Kidney epithelial cell (primary cell): ENCODE measurements at regions not wholly inside any gene's neighbourhood (a gene's known extent, or its start where the extent isn't known, plus 50 kb on each side); places are given as distances from the start of the nearest gene placed in this dataset.
A peak's percentile ranks its signal among the peaks of the same experiment; 100 is the strongest.

Experiments
- DNase-seq: peaks from one replicate; pipeline ENCODE4 v3.0.0-alpha.2; 2010; ENCODE audit warnings: low read depth
- H3K27me3 ChIP-seq: 2 replicates; pipeline ENCODE4 v1.6.0; 2011; ENCODE audit warnings: low read length; ENCODE audit not compliant: control insufficient read depth, insufficient read depth
- H3K36me3 ChIP-seq: 2 replicates; pipeline ENCODE4 v1.5.1; 2011; ENCODE audit warnings: low read length; ENCODE audit not compliant: control insufficient read depth, insufficient read depth
- H3K4me3 ChIP-seq: 2 replicates; pipeline ENCODE4 v1.5.1; 2011; ENCODE audit warnings: low read depth, mild to moderate bottlenecking, control low read depth, low read length
- TF ChIP-seq, protein P1 (sequence below): IDR thresholded peaks from 2 replicates; pipeline ENCODE4 v1.5.1; 2011; ENCODE audit warnings: mild to moderate bottlenecking, moderate library complexity, low read length, control low read depth, inconsistent platforms; ENCODE audit not compliant: insufficient read depth, poor library complexity, severe bottlenecking

DNA sequence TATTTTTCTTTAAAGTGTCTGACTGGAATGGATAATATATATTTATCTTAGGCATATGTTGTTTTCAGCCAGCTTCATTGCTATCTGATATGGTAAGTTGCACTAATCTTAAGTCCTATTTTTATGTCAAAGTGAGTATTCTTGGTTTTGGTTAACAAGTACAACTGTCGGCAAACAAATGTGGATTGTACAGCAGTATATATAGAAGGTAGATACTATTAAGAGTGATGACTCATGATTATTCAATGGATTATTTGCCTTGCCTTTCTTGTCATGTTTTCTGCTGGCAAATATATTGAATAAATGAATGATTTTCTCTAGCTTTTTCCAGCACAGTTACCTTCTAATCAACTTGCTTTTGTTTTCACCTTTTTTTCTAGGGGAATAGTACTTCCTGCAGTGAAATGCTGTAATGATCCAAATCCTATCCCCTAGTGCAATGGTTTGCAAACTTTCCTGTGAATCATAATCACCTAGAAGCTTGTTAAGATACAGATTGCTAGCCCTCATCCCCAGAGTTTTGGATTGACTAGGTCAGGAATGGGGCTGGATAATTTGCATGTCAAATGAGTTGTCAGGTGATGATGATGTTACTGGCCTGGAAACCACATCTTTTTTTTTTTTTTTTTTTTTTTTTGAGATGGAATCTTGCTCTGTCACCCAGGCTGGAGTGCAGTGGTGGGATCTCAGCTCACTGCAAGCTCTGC lies 60.8 kb upstream of the ARRDC3 start:
- Histone ChIP-seq H3K27me3 (no peaks in the 10 kb centered on the region), H3K36me3 (no peaks in the 10 kb centered on the region), H3K4me3 (no peak overlapping the region)
- DNase-seq: no peak
- TF ChIP-seq, protein P1, sequence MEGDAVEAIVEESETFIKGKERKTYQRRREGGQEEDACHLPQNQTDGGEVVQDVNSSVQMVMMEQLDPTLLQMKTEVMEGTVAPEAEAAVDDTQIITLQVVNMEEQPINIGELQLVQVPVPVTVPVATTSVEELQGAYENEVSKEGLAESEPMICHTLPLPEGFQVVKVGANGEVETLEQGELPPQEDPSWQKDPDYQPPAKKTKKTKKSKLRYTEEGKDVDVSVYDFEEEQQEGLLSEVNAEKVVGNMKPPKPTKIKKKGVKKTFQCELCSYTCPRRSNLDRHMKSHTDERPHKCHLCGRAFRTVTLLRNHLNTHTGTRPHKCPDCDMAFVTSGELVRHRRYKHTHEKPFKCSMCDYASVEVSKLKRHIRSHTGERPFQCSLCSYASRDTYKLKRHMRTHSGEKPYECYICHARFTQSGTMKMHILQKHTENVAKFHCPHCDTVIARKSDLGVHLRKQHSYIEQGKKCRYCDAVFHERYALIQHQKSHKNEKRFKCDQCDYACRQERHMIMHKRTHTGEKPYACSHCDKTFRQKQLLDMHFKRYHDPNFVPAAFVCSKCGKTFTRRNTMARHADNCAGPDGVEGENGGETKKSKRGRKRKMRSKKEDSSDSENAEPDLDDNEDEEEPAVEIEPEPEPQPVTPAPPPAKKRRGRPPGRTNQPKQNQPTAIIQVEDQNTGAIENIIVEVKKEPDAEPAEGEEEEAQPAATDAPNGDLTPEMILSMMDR: no peak

GRCh38 chr5:91443023-91443422 lies 59.9 kb upstream of the ARRDC3 start:
- H3K36me3 ChIP-seq: no peaks in the 10 kb centered on the region
- TF ChIP-seq, protein P1: no peak
- no peaks in the 10 kb centered on the region for H3K27me3 ChIP-seq
- peak; percentile 5 for DNase-seq
- H3K4me3 ChIP-seq: no peak overlapping the region

DNA sequence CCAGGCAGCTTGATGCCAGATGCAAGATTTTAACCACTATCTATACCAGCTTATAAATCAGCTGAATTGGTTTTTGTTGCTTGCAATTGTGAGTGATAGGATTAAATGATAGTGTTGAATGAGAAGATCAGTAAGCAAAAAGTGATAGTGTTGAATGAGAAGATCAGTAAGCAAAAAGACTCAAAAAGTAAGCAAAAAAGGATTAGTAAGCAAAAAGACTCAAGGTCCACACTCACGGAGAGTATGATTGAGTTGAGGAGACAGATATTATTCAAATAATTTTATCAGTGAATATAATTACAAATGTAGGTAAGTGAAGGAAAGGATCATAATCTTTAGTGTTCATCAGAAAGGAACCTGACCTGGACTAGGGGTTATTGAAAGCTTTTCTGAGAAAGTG lies 58.0 kb upstream of the ARRDC3 start:
- no peak for DNase-seq
- Histone ChIP-seq H3K4me3 (no peak overlapping the region), H3K27me3 (no peaks in the 10 kb centered on the region), H3K36me3 (no peaks in the 10 kb centered on the region)
- TF ChIP-seq, protein P1: no peak

GRCh38 chr5:91438871-91439270 lies 55.8 kb upstream of the ARRDC3 start:
- no peak for DNase-seq
- TF ChIP-seq, protein P1: no peak
- no peaks in the 10 kb centered on the region for H3K36me3 ChIP-seq
- H3K4me3 ChIP-seq: no peak overlapping the region
- no peaks in the 10 kb centered on the region for H3K27me3 ChIP-seq

- TF ChIP-seq, protein P1: no peak
- Histone ChIP-seq H3K27me3 (no peaks in the 10 kb centered on the region), H3K36me3 (no peaks in the 10 kb centered on the region), H3K4me3 (no peak overlapping the region)
- no peak for DNase-seq
Observed at GRCh38 chr5:91436241-91436640, 53.1 kb upstream of the ARRDC3 start.

- TF ChIP-seq, protein P1: no peak
- no peak overlapping the region for H3K4me3 ChIP-seq
- no peaks in the 10 kb centered on the region for H3K27me3 ChIP-seq
- no peak for DNase-seq
- H3K36me3 ChIP-seq: no peaks in the 10 kb centered on the region
Observed at GRCh38 chr5:91434348-91434747, 51.2 kb upstream of the ARRDC3 start.
